Right lobe of liver (tissue), 4 donors: ENCODE measurements at regions not wholly inside any gene's neighbourhood (a gene's known extent, or its start where the extent isn't known, plus 50 kb on each side); places are given as distances from the start of the nearest gene placed in this dataset.

Source experiments
- CTCF ChIP-seq, 4 donors: fragments of 200-600 bp in 3 of 4; fragments of 450-650 bp in 1 of 4; IDR thresholded peaks; one replicate each; pipeline versions ENCODE4 v1.5.1 to v1.8.0; 2016 to 2022; ENCODE audit warnings: antibody characterized with exemption in 4 of 4, mild to moderate bottlenecking in 2 of 4
- POLR2A ChIP-seq: fragments of 450-650 bp; IDR thresholded peaks from one replicate; pipeline ENCODE4 v1.6.1; 2017; ENCODE audit warnings: antibody characterized with exemption, mild to moderate bottlenecking
- donor health status: DM: no; HTN: no; CAD: no.
- donor health status: DM: no; HTN: no; CAD: no.
- donor health status: DM: no; HTN: yes; CAD: no.

- TF ChIP-seq CTCF (IDR thresholded peaks at IDR 0.05): no peak
- TF ChIP-seq POLR2A: no peak
Measured at GRCh38 chr16:64217789-64218535, 903.9 kb downstream of the CDH11 start.
